B cell (primary cell): ENCODE measurements at regions not wholly inside any gene's neighbourhood (a gene's known extent, or its start where the extent isn't known, plus 50 kb on each side); places are given as distances from the start of the nearest gene placed in this dataset.

Experiments
- ATAC-seq: fragments of 200-7000 bp; cut with Tn5 transposase; one replicate; pipeline ENCODE4 v1.10.0; 2021; ENCODE audit warnings: low read depth, mild to moderate bottlenecking, moderate number of reproducible peaks, moderate library complexity
- CTCF ChIA-PET: fragments of 350-600 bp; sonication (Branson Sonifier 250); formaldehyde crosslinking; loops from one replicate; lab custom pipeline; 2021; ENCODE audit warnings: antibody characterized with exemption, inconsistent platforms; lab: Charles Lee
- POLR2A ChIA-PET: fragments of 350-600 bp; sonication (Branson Sonifier 250); formaldehyde crosslinking; loops from one replicate; lab custom pipeline; 2021; ENCODE audit warnings: antibody characterized with exemption; lab: Charles Lee
- DNase-seq: peaks from one replicate; pipeline ENCODE4 v3.0.0; 2013
- H2AFZ ChIP-seq: 2 replicates; pipeline ENCODE4 v1.6.1; 2012; ENCODE audit warnings: mild to moderate bottlenecking, low read depth, low read length; ENCODE audit not compliant: insufficient read depth, poor library complexity, severe bottlenecking
- H3K27ac ChIP-seq, 2 donors: 1 replicate in 1 of 2; 2 replicates in 1 of 2; pipeline ENCODE4 v1.5.1; 2012 to 2013; ENCODE audit warnings: low read length in 2 of 2, mild to moderate bottlenecking in 2 of 2, moderate library complexity in 1 of 2
- H3K27me3 ChIP-seq, 4 experiments: fragments of 200-600 bp in 1 of 4; sonication (generic) in 1 of 4; replicated peaks in 1 of 4; 1 replicate in 2 of 4; 2 replicates in 2 of 4; pipeline versions ENCODE4 v1.6.1 to v1.7.0; 2013 to 2016; ENCODE audit warnings: low read length in 3 of 4, mild to moderate bottlenecking in 2 of 4, mixed read lengths in 1 of 4, moderate library complexity in 1 of 4; ENCODE audit not compliant: insufficient read depth in 4 of 4, control insufficient read depth in 3 of 4; ENCODE audit errors: control extremely low read depth in 1 of 4
- H3K36me3 ChIP-seq, 2 experiments: replicated peaks in 1 of 2; 1 replicate in 1 of 2; 2 replicates in 1 of 2; pipeline versions ENCODE4 v1.6.1 to v1.7.1; 2013; ENCODE audit warnings: low read length in 1 of 2; ENCODE audit not compliant: insufficient read depth in 2 of 2, control insufficient read depth in 1 of 2; ENCODE audit errors: control extremely low read depth in 1 of 2, extremely low read depth in 1 of 2
- H3K4me1 ChIP-seq, 2 donors: fragments of 200-600 bp in 1 of 2; sonication (generic) in 1 of 2; 1 replicate in 1 of 2; 2 replicates in 1 of 2; pipeline versions ENCODE4 v1.5.1 to v1.6.1; 2013 to 2017; ENCODE audit warnings: low read length in 2 of 2; ENCODE audit not compliant: control insufficient read depth in 2 of 2, insufficient read depth in 2 of 2
- H3K4me2 ChIP-seq: replicated peaks from 2 replicates; pipeline ENCODE3; 2012; ENCODE audit warnings: mild to moderate bottlenecking, low read depth, low read length; ENCODE audit not compliant: poor library complexity, severe bottlenecking
- H3K4me3 ChIP-seq, 5 experiments: fragments of 200-600 bp in 1 of 5; sonication (generic) in 1 of 5; 1 replicate in 3 of 5; 2 replicates in 2 of 5; pipeline versions ENCODE4 v1.5.1 to v1.7.0; 2011 to 2016; ENCODE audit warnings: low read length in 4 of 5, mild to moderate bottlenecking in 4 of 5, low read depth in 2 of 5, control low read depth in 1 of 5, moderate library complexity in 1 of 5; ENCODE audit not compliant: insufficient read depth in 1 of 5; ENCODE audit errors: control extremely low read depth in 1 of 5, extremely low read depth in 1 of 5
- H3K79me2 ChIP-seq: fragments of 200-600 bp; sonication (generic); one replicate; pipeline ENCODE4 v1.6.0; 2016; ENCODE audit warnings: low read length; ENCODE audit not compliant: control insufficient read depth, insufficient read depth
- H3K9ac ChIP-seq: fragments of 200-600 bp; sonication (generic); 2 replicates; pipeline ENCODE4 v1.6.1; 2017; ENCODE audit warnings: mild to moderate bottlenecking, low read length, moderate library complexity
- H3K9me3 ChIP-seq, 3 donors: one replicate each; pipeline versions ENCODE4 v1.6.1 to v1.7.1; 2013; ENCODE audit warnings: low read length in 2 of 3; ENCODE audit not compliant: control insufficient read depth in 2 of 3, insufficient read depth in 1 of 3; ENCODE audit errors: control extremely low read depth in 1 of 3
- H4K20me1 ChIP-seq: 2 replicates; pipeline ENCODE4 v1.6.0; 2012; ENCODE audit warnings: mild to moderate bottlenecking, low read length; ENCODE audit not compliant: insufficient read depth, control insufficient read depth, poor library complexity, severe bottlenecking
- H3K27ac Mint-ChIP-seq: one replicate; pipeline ENCODE4 v1.8.0; 2021; ENCODE audit warnings: mixed read lengths
- H3K27me3 Mint-ChIP-seq: one replicate; pipeline ENCODE4 v1.8.0; 2021; ENCODE audit warnings: mixed read lengths
- H3K4me1 Mint-ChIP-seq: one replicate; pipeline ENCODE4 v1.8.0; 2021; ENCODE audit warnings: mixed read lengths
- H3K4me3 Mint-ChIP-seq: one replicate; pipeline ENCODE4 v1.8.0; 2021; ENCODE audit warnings: mixed read lengths
- H3K9me3 Mint-ChIP-seq: one replicate; pipeline ENCODE4 v1.8.0; 2022; ENCODE audit warnings: mixed read lengths; ENCODE audit not compliant: insufficient read depth
- EZH2 ChIP-seq: IDR thresholded peaks from 2 replicates; pipeline ENCODE4 v1.6.1; 2012; ENCODE audit warnings: borderline replicate concordance, low read depth, mild to moderate bottlenecking, moderate library complexity, low read length; ENCODE audit not compliant: insufficient read depth, poor library complexity, severe bottlenecking
- WGBS: methylation state at CpG from one replicate; pipeline ENCODE4 v1.1.5; 2013; ENCODE audit warnings: missing lambda C conversion rate; ENCODE audit not compliant: insufficient coverage; 5-methylcytosine and 5-hydroxymethylcytosine counted together
- intact Hi-C: fragments of 100-400 bp; cut with micrococcal nuclease; formaldehyde crosslinking; loops from one replicate; pipeline ENCODE4 v1.10.0; 2022
- TF ChIP-seq, protein P1 (sequence below): fragments of 200-600 bp; IDR thresholded peaks from one replicate; pipeline ENCODE4 v1.8.0; 2022; ENCODE audit warnings: antibody characterized with exemption, mild to moderate bottlenecking

DNA sequence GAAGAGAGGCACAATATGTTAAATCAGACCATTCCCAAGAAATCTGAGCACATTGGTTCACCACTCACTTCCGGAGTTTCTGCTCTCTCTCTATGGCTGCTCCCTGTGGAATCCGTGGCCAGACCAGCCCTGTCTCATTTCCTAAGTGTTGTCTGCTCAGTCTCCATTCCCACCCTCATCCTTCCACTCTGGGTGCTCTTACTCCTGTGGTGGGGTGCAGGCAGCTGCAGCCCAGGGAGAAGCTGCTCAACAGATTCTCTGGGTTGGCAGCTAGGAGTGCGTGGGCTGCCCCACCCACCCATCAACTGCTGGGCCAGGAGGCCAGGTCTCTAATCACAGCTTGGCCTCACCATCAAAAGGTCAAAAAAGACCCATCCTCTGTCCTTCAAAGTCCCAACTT, 98.3 kb downstream of the ARL4C start:
- peaks cover 12% of the 10 kb centered on the region for H3K4me1 Mint-ChIP-seq
- peak overlapping the region; percentile 42 for H3K27ac Mint-ChIP-seq
- ATAC-seq: no peak
- H3K9me3 ChIP-seq: no peaks in the 10 kb centered on the region
- 81% methylated on average over 2 of the region's 3 CpGs for WGBS
- DNase-seq: no peak
- H3K79me2 ChIP-seq: no peaks in the 10 kb centered on the region
- H3K27me3 ChIP-seq: no peaks in the 10 kb centered on the region
- no peak overlapping the region for H3K4me3 ChIP-seq
- H3K9me3 Mint-ChIP-seq: no peaks in the 10 kb centered on the region
- no peaks in the 10 kb centered on the region for H3K36me3 ChIP-seq
- H3K27me3 Mint-ChIP-seq: peaks cover 3% of the 10 kb centered on the region
- peaks cover 5% of the 10 kb centered on the region in 2 donors for H3K4me1 ChIP-seq
- ChIA-PET CTCF (no interaction called here), POLR2A (no interaction called here)
- H3K27ac ChIP-seq: no peak overlapping the region
- no peak overlapping the region for H3K9ac ChIP-seq
- intact Hi-C loops: no loop called here
- H4K20me1 ChIP-seq: no peaks in the 10 kb centered on the region
- H3K4me2 ChIP-seq: no peak overlapping the region
- no peak overlapping the region for H3K4me3 Mint-ChIP-seq
- TF ChIP-seq EZH2: no peak
- TF ChIP-seq, protein P1, sequence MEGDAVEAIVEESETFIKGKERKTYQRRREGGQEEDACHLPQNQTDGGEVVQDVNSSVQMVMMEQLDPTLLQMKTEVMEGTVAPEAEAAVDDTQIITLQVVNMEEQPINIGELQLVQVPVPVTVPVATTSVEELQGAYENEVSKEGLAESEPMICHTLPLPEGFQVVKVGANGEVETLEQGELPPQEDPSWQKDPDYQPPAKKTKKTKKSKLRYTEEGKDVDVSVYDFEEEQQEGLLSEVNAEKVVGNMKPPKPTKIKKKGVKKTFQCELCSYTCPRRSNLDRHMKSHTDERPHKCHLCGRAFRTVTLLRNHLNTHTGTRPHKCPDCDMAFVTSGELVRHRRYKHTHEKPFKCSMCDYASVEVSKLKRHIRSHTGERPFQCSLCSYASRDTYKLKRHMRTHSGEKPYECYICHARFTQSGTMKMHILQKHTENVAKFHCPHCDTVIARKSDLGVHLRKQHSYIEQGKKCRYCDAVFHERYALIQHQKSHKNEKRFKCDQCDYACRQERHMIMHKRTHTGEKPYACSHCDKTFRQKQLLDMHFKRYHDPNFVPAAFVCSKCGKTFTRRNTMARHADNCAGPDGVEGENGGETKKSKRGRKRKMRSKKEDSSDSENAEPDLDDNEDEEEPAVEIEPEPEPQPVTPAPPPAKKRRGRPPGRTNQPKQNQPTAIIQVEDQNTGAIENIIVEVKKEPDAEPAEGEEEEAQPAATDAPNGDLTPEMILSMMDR: no peak
- no peak overlapping the region for H2AFZ ChIP-seq

DNA sequence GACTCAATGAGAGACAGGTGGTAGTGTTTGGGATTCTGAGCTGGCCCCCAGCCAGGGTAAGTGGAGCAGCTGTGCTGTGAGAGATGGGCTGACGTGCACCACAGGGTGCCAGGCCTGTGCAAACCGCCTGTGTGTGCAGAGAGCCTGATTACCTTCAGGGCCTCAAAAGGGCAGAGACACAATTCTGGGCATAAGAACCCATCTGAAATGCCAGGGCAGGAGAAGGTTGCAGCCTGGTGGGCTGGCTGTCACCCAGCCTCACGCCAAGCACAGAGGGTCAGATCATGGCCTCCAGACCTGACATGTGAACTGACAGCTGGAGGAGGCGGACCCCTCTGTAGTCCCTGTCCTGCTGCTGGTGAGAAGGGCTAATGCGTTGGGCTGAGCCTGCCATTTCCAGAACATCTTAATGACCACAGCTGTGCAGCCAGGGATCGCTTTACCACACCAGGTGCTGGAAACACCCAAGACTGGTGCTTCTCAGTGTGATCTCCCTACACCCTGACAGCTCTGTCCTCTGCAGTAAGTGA, 100.9 kb downstream of the ARL4C start:
- Histone ChIP-seq H3K4me3 (no peak overlapping the region), H3K9me3 (no peaks in the 10 kb centered on the region), H3K27ac (no peak overlapping the region), H2AFZ (no peak overlapping the region), H3K9ac (no peak overlapping the region), H3K36me3 (no peaks in the 10 kb centered on the region), H4K20me1 (no peaks in the 10 kb centered on the region), H3K4me1 (peaks cover 12 to 15% of the 10 kb centered on the region in 2 donors), H3K79me2 (no peaks in the 10 kb centered on the region), H3K27me3 (no peaks in the 10 kb centered on the region), H3K4me2 (no peak overlapping the region)
- intact Hi-C loops: no loop called here
- peaks cover 3% of the 10 kb centered on the region for H3K27me3 Mint-ChIP-seq
- DNase-seq (no peak), ATAC-seq (no peak)
- H3K4me1 Mint-ChIP-seq: peaks cover 30% of the 10 kb centered on the region
- ChIA-PET CTCF (no interaction called here), POLR2A (no interaction called here)
- TF ChIP-seq, protein P1: no peak
- no peak for TF ChIP-seq EZH2
- WGBS: 98% methylated on average over 6 of the region's 6 CpGs
- H3K4me3 Mint-ChIP-seq: no peak overlapping the region
- no peaks in the 10 kb centered on the region for H3K9me3 Mint-ChIP-seq
- no peak overlapping the region for H3K27ac Mint-ChIP-seq
